Progenitor cell of endocrine pancreas (in vitro differentiated cells): ENCODE measurements at regions not wholly inside any gene's neighbourhood (a gene's known extent, or its start where the extent isn't known, plus 50 kb on each side); places are given as distances from the start of the nearest gene placed in this dataset.

ENCODE experiments used
- DNase-seq: peaks from one replicate; pipeline ENCODE4 v3.0.0; 2021; ENCODE audit warnings: low spot score; ENCODE audit not compliant: unreplicated experiment
- H3K27ac Mint-ChIP-seq: 2 replicates; pipeline ENCODE4 v1.8.0; 2021; ENCODE audit warnings: mild to moderate bottlenecking, moderate library complexity, mixed read lengths
- H3K27me3 Mint-ChIP-seq: 2 replicates; pipeline ENCODE4 v1.8.0; 2021; ENCODE audit warnings: mixed read lengths
- H3K36me3 Mint-ChIP-seq: 2 replicates; pipeline ENCODE4 v1.8.0; 2022; ENCODE audit warnings: mixed read lengths; ENCODE audit not compliant: insufficient read depth
- H3K4me1 Mint-ChIP-seq: 2 replicates; pipeline ENCODE4 v1.8.0; 2021; ENCODE audit warnings: low read depth, mixed read lengths
- H3K4me3 Mint-ChIP-seq: 2 replicates; pipeline ENCODE4 v1.8.0; 2021; ENCODE audit warnings: low read depth, mild to moderate bottlenecking, moderate library complexity, mixed read lengths
- H3K9me3 Mint-ChIP-seq: 2 replicates; pipeline ENCODE4 v1.8.0; 2021; ENCODE audit warnings: low read depth, mixed read lengths
- TF ChIP-seq, protein P1 (sequence below): fragments of 200-600 bp; sonication (generic); IDR thresholded peaks from one replicate; pipeline ENCODE4 v1.5.0; 2021; ENCODE audit warnings: antibody characterized with exemption, mild to moderate bottlenecking; ENCODE audit not compliant: unreplicated experiment

DNA sequence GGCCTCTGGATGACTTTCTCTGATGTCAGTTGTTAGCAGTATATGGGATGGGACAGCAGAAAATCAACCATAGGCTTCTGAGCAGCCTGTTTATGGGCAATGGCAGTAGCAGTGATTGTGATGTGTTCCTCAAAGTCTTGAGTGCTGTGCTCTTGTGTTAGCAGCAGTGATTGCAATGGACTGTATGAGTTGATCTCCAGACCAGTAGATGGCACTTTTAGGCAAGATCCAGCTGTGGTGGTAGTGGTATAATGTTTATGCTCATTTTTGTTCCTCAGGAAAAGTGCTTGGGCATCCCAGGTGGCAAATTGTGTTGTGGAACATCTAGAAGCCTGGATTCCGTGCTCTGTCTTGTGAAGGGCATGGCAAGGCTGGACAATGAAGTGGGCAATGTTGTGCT, 181.6 kb upstream of the SYNCRIP start:
- Mint-ChIP-seq H3K4me3 (no peak overlapping the region), H3K27me3 (no peaks in the 10 kb centered on the region), H3K36me3 (no peaks in the 10 kb centered on the region), H3K9me3 (peaks cover 12% of the 10 kb centered on the region), H3K27ac (no peak overlapping the region), H3K4me1 (no peaks in the 10 kb centered on the region)
- no peak for DNase-seq
- TF ChIP-seq, protein P1, sequence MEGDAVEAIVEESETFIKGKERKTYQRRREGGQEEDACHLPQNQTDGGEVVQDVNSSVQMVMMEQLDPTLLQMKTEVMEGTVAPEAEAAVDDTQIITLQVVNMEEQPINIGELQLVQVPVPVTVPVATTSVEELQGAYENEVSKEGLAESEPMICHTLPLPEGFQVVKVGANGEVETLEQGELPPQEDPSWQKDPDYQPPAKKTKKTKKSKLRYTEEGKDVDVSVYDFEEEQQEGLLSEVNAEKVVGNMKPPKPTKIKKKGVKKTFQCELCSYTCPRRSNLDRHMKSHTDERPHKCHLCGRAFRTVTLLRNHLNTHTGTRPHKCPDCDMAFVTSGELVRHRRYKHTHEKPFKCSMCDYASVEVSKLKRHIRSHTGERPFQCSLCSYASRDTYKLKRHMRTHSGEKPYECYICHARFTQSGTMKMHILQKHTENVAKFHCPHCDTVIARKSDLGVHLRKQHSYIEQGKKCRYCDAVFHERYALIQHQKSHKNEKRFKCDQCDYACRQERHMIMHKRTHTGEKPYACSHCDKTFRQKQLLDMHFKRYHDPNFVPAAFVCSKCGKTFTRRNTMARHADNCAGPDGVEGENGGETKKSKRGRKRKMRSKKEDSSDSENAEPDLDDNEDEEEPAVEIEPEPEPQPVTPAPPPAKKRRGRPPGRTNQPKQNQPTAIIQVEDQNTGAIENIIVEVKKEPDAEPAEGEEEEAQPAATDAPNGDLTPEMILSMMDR = no peak

DNA sequence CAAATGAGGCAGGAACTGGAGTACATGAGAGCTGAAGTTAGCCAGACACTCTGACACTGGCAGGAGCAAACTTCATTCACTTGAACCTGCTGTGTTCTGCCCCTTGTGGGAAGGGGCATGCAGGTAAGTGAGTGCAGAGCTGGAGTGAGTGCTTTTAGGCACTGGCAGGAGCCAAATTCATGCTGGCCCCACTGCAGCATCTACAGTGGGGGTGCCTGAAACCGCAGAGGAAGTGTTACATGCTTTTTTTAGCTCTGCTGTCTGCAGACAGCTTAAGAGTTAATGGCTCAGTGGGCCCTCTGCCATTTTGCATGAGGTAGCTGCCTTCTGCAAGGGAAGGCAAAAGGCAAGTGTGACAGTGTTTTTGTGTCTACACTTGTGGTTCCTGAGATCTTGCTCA, 167.9 kb upstream of the SYNCRIP start:
- H3K4me3 Mint-ChIP-seq = no peak overlapping the region
- H3K27me3 Mint-ChIP-seq = no peaks in the 10 kb centered on the region
- TF ChIP-seq, protein P1 = no peak
- peaks cover 36% of the 10 kb centered on the region for H3K9me3 Mint-ChIP-seq
- H3K4me1 Mint-ChIP-seq = no peaks in the 10 kb centered on the region
- DNase-seq = no peak
- peaks cover 1% of the 10 kb centered on the region for H3K36me3 Mint-ChIP-seq
- H3K27ac Mint-ChIP-seq = no peak overlapping the region

DNA sequence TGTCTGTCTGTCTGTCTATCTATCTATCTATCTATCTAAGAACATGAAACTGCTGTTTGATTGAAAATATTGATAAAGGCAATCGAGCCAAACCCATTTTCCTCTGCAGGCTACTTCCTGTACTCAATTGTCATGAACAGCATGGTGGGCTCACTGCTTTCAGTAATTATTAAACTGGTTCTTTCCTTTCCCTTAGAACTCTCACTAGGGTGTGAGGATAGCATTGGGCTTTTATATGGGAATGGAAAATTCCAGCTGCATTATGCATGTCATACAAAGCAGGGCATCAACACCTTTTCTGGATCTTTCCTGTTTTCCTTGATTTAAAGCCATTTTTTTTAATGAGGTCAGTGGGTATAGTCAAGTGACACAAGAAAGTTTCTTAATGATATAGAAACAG, 161.0 kb upstream of the SYNCRIP start:
- peaks cover 1% of the 10 kb centered on the region for H3K36me3 Mint-ChIP-seq
- TF ChIP-seq, protein P1 = no peak

DNA sequence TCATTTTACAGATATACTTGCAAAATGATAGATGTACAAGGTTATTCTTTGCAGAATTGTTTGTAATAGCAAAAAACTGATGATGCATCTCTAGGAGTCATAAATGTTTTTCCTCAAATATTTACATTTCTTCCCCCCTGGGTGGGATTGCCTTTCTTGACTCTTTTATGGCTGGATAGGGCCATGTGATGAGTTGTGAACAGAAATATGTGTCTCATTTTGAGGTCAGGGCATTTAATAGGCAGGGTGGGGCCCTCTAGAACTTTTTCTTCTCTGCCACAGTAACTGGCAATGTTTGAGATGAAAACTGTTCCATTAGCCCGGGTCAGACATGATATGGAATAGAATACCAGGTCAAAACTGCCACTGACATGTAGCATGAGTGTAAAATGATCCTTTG, 159.5 kb upstream of the SYNCRIP start:
- TF ChIP-seq, protein P1 = no peak
- no peak for DNase-seq
- no peaks in the 10 kb centered on the region for H3K4me1 Mint-ChIP-seq
- H3K27me3 Mint-ChIP-seq = no peaks in the 10 kb centered on the region
- no peak overlapping the region for H3K27ac Mint-ChIP-seq
- H3K4me3 Mint-ChIP-seq = no peak overlapping the region
- peaks cover 1% of the 10 kb centered on the region for H3K36me3 Mint-ChIP-seq
- peaks cover 4% of the 10 kb centered on the region for H3K9me3 Mint-ChIP-seq

More for the DNA sequence above, 161.0 kb upstream of the SYNCRIP start:
- H3K4me3 Mint-ChIP-seq = no peak overlapping the region
- H3K27ac Mint-ChIP-seq = no peak overlapping the region
- DNase-seq = no peak
- no peaks in the 10 kb centered on the region for H3K4me1 Mint-ChIP-seq
- peaks cover 11% of the 10 kb centered on the region for H3K9me3 Mint-ChIP-seq
- H3K27me3 Mint-ChIP-seq = no peaks in the 10 kb centered on the region

DNA sequence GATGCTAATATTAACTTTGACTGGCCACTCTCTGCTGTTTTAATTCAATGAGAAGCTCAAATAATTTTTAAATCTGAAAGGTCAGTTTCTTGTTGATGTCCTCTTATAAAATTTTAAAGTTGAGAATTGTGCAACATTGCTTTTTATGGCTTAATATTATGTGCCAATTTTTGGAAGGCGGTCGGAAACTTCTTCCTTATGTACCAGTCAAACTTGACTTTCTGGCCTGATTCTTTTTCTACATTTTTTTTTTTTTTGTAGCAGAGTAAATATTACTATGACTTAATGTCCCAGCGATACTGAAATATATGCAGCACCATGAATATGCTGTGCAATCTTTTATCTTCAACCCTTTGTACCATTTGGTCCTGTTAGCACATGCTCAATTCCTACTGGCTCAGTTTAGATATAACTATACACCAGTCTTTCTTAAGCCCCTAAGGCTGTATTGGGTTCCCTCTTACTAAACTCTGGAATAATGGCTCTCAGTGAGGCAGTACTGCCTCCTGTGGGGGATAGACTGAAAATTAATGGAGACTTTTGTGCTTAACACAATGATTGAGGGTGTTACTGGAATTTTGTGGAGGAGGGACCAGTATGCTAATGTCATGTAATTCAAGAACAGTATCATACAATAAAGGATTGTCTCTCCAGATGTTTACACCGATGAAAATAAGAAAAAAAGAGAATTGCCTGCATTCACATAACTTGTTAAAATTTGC, 156.4 kb upstream of the SYNCRIP start:
- Mint-ChIP-seq H3K27me3 (no peaks in the 10 kb centered on the region), H3K4me3 (no peak overlapping the region), H3K4me1 (no peaks in the 10 kb centered on the region), H3K9me3 (no peaks in the 10 kb centered on the region), H3K36me3 (no peaks in the 10 kb centered on the region), H3K27ac (no peak overlapping the region)
- TF ChIP-seq, protein P1 = no peak
- DNase-seq = no peak
